Kidney (tissue), 13 donors: ENCODE measurements at regions not wholly inside any gene's neighbourhood (a gene's known extent, or its start where the extent isn't known, plus 50 kb on each side); places are given as distances from the start of the nearest gene placed in this dataset.

Experiments used
- DNase-seq, 5 donors: peaks; one replicate each; pipeline ENCODE4 v3.0.0-alpha.2; 2013 to 2020
- FAIRE-seq: peaks from 2 replicates; lab custom pipeline; 2012; peaks lifted over from hg19 to GRCh38; lab: Jason Lieb, UNC
- H3K27ac ChIP-seq, 2 donors: one replicate each; pipeline ENCODE4 v1.7.0; 2013; ENCODE audit warnings: low read depth in 2 of 2, low read length in 2 of 2, inconsistent platforms in 1 of 2
- H3K27me3 ChIP-seq: one replicate; pipeline ENCODE4 v1.7.1; 2013; ENCODE audit warnings: low read length, inconsistent platforms; ENCODE audit not compliant: control insufficient read depth, insufficient read depth
- H3K36me3 ChIP-seq, 3 donors: one replicate each; pipeline versions ENCODE4 v1.7.0 to v1.7.1; 2013; ENCODE audit warnings: low read length in 3 of 3, control low read depth in 1 of 3, inconsistent platforms in 1 of 3; ENCODE audit not compliant: insufficient read depth in 3 of 3, control insufficient read depth in 2 of 3
- H3K4me1 ChIP-seq, 3 donors: one replicate each; pipeline versions ENCODE4 v1.7.0 to v1.7.1; 2013; ENCODE audit warnings: low read length in 3 of 3, inconsistent platforms in 1 of 3, low read depth in 1 of 3; ENCODE audit not compliant: control insufficient read depth in 2 of 3, insufficient read depth in 2 of 3
- H3K4me3 ChIP-seq, 3 donors: one replicate each; pipeline versions ENCODE4 v1.7.0 to v1.8.1; 2013; ENCODE audit warnings: low read length in 3 of 3, control low read depth in 1 of 3, inconsistent platforms in 1 of 3
- H3K9ac ChIP-seq, 3 donors: one replicate each; pipeline versions ENCODE4 v1.7.0 to v1.7.1; 2013; ENCODE audit warnings: low read length in 3 of 3, control low read depth in 1 of 3, inconsistent platforms in 1 of 3
- H3K9me3 ChIP-seq, 3 donors: one replicate each; pipeline versions ENCODE4 v1.7.0 to v1.7.1; 2013; ENCODE audit warnings: low read length in 3 of 3, control low read depth in 1 of 3, inconsistent platforms in 1 of 3; ENCODE audit not compliant: control insufficient read depth in 2 of 3, insufficient read depth in 1 of 3
- CTCF ChIP-seq: IDR thresholded peaks from 3 replicates; pipeline ENCODE4 v1.5.1; 2012; ENCODE audit warnings: mild to moderate bottlenecking, moderate library complexity, borderline replicate concordance; ENCODE audit not compliant: insufficient read depth; ENCODE audit errors: extremely low read depth
- intact Hi-C: fragments of 100-400 bp; cut with DNase I; formaldehyde crosslinking; loops from one replicate; pipeline ENCODE4 v1.11.1; 2022
- donor health status: control.
- donor health status: control.
- donor health status: control.
- donor health status: control.
- donor health status: control.
- donor health status: DM: yes; HTN: yes; CAD: no.
- donor health status: Normal renal cell carcinoma (clear cell type).

GRCh38 chr3:74119221-74119620 lies 494.5 kb upstream of the PDZRN3 start:
- TF ChIP-seq CTCF = no peak
- Histone ChIP-seq H3K27ac (no peak overlapping the region), H3K27me3 (no peaks in the 10 kb centered on the region), H3K4me1 (no peaks in the 10 kb centered on the region), H3K4me3 (no peak overlapping the region), H3K9me3 (peaks cover 0 to 1% (median 0%) of the 10 kb centered on the region in 3 donors), H3K9ac (no peak overlapping the region), H3K36me3 (no peaks in the 10 kb centered on the region)
- no peak for DNase-seq
- no peak for FAIRE-seq
- intact Hi-C loops = no loop called here

- H3K4me3 ChIP-seq = no peak overlapping the region
- H3K36me3 ChIP-seq = no peaks in the 10 kb centered on the region
- H3K4me1 ChIP-seq = no peaks in the 10 kb centered on the region
- TF ChIP-seq CTCF = no peak
- peaks cover 0 to 1% (median 0%) of the 10 kb centered on the region in 3 donors for H3K9me3 ChIP-seq
- FAIRE-seq (no peak), DNase-seq (no peak)
- H3K27me3 ChIP-seq = no peaks in the 10 kb centered on the region
- intact Hi-C loops = no loop called here
- no peak overlapping the region for H3K9ac ChIP-seq
- no peak overlapping the region for H3K27ac ChIP-seq
These were observed 491.2 kb upstream of the PDZRN3 start for GRCh38 chr3:74115906-74116305.

DNA sequence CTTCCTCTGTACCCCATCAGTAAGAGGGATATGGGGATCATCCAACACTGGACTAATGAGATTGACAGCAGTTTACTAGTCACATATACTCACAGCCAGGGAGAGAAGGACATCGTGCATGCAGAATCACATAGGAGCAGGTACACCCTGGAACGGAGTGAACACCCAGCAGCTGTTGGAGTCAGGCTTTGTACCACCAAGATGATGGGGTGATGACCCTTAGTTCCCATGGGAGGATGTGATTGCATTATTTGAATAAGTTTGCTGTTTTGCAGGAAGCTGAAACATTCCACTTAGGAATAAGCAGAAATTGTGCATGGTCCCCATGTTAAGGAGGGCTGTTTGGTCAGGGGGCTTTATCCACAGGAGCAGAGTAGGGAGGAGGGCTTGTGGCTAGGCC lies 482.7 kb upstream of the PDZRN3 start:
- H3K27me3 ChIP-seq = no peaks in the 10 kb centered on the region
- H3K9ac ChIP-seq = no peak overlapping the region
- H3K9me3 ChIP-seq = no peaks in the 10 kb centered on the region
- intact Hi-C loops = no loop called here
- no peak for TF ChIP-seq CTCF
- DNase-seq (peak in 2 of 5 donors; percentile 10 to 44), FAIRE-seq (no peak)
- no peaks in the 10 kb centered on the region for H3K36me3 ChIP-seq
- no peak overlapping the region for H3K4me3 ChIP-seq
- H3K27ac ChIP-seq = no peak overlapping the region
- no peaks in the 10 kb centered on the region for H3K4me1 ChIP-seq

DNA sequence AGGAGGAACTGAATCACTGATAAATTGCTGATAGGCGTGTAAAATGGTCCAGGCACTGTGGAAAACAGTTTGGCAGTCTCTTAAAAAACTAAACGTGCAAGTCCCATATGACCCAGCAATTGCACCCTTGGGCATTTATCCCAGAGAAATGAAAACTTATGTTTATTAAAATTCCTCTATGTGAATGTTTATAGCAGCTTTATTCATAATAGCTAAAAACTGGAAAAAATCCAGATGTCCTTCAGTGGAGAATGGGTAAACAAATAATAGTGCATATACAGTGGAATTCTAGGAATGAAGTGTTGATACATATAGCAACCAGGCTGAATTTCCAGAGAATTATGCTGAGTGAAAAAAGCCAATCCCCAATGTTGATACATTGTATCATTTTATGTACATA lies 482.2 kb upstream of the PDZRN3 start:
- no peak for FAIRE-seq

More for the DNA sequence above, 482.2 kb upstream of the PDZRN3 start:
- H3K27me3 ChIP-seq = no peaks in the 10 kb centered on the region
- H3K36me3 ChIP-seq = no peaks in the 10 kb centered on the region
- intact Hi-C loops = no loop called here
- H3K27ac ChIP-seq = no peak overlapping the region
- H3K9ac ChIP-seq = no peak overlapping the region
- DNase-seq = peak in 2 of 5 donors; percentile 20 to 53
- no peaks in the 10 kb centered on the region for H3K9me3 ChIP-seq
- H3K4me3 ChIP-seq = no peak overlapping the region
- TF ChIP-seq CTCF = no peak
- no peaks in the 10 kb centered on the region for H3K4me1 ChIP-seq
